GM19035 (cell line): ENCODE measurements at regions not wholly inside any gene's neighbourhood (a gene's known extent, or its start where the extent isn't known, plus 50 kb on each side); places are given as distances from the start of the nearest gene placed in this dataset.
"Not testable (repeated sequence)": the region's sequence is repeated elsewhere in the genome, so short reads cannot be mapped to it uniquely, and the experiment has no call there.

Source experiments
- ATAC-seq: cut with Tn5 transposase; IDR thresholded peaks from one replicate; pipeline ENCODE4 v1.9.1; 2021; ENCODE audit not compliant: unreplicated experiment

DNA sequence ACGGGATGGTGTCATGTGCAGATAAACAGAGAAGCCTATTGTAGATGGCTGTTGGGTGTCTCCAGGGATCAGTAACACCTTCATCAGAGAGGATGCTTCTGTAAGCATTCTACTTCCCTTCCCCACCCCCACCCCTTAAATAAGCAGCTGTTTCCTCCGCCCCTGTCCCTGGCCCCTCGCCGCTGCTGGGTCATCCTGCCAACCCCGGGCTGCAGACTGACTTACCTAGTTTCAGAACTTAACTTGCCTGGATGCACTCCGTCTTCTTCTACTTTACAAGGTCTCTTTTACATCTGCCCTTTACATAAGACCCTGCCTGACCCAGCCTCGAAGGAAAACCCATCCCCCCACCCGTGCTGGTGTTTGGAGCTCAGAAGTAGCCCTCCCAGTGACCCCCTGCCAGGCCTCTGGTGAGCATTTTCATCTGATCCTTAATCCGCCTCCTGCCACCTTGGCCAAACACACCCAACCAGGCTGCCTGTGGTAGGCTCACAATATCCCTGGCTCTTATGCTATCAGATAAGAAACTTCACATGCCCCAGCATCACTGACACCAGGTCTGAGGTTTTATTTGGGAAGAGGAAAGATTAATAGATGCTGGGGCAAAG lies 103.0 kb upstream of the HES1 start:
- no peak for ATAC-seq

DNA sequence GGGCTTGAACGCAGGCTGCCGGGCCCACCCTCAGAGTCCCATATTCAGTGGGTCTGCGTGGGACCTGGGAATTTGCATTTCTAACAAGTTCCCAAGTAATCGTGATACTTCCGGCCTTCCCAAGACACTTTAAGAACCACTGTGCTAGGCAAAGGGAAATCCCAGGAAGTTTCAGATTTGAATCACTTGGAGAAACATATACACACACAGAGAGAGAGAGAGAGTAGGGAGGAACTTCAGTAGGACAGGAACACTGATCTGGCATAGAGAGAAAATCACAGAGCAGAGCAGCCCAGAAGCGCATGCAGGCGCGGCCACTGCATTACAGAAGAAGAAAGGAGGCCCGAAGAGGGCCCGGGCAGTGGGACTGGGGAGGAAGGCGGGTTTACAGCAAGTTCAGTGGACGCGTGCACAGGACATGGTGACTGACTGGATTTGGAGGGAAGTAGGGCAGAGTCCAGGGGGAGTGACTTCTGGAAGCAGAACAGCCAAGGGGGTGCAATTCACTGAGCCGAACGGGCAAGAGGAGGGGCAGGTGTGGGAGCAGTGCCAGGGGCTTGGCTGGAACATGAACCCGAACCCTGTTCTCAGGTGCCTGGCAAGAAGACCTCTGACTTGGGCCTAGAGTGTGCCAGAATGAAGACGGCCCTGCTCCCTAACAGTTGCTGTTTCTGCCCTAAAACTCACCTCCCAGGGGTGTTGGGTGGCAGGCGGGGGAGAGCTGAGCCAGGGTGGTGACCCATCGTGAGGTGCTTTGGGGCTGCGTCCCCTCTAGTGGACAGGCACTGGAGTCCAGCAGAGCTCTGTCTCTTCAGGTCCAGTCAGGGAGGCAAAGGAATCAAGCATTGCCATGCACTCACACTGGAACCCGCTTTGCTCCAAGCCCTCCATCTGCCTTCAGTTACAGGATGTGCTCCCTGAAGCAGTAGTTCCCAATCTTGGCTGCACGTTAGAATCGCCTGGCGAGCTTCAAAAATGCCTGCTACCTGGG lies 101.3 kb upstream of the HES1 start:
- no peak for ATAC-seq

DNA sequence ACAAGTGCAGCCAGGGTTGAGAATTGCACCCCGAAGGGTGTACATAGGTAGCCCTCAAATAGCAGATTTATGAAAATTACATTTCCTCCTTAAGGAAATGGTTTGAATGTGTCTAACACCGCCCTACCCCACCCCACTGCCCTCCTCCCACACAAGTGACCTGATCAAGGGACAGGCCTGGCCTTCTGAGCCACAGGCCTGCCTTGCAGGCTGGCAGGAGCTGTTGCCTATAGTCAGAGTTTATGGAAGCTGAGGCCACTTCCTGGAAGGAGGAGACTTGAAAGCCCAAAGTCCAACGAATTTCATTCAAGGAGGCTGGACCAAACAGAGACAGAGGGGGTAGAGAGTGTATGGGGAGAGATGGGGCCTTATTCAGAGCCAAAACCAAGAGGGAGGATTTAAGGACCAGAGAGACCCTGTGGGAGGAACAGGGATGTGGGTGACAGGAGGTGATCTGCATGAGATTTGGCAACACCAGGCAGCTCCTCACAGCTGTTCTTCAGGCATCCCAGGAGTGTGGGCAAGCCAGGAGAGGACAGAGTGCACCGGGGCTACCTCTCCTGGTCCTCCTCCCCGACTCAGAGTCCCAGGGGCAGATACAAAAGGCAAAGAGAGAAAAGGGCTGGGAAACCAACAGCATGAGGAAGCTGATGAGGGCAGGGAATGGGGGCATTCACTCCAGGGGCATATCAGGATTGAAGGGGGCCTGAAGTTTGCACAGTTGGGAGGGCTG lies 100.4 kb upstream of the HES1 start:
- no peak for ATAC-seq

GRCh38 chr3:194036842-194037241 lies 99.1 kb upstream of the HES1 start:
- ATAC-seq: no peak

DNA sequence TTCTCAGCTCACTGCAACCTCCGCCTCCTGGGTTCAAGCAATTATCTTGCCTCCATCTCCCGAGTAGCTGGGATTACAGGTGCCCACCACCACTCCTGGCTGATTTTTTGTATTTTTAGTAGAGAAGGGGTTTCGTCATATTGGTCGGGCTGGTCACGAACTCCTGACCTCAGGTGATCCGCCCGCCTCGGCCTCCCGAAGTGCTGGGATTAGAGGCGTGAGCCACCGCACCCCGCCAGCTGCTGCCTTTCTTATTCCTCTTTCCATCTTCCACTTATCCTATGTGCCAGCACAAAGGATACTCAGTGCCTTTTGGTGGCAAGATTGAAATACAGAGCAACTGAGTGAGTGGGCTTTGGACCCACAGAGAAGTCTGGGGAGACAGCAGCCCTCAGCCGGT lies 97.6 kb upstream of the HES1 start:
- ATAC-seq: not testable (repeated sequence)

DNA sequence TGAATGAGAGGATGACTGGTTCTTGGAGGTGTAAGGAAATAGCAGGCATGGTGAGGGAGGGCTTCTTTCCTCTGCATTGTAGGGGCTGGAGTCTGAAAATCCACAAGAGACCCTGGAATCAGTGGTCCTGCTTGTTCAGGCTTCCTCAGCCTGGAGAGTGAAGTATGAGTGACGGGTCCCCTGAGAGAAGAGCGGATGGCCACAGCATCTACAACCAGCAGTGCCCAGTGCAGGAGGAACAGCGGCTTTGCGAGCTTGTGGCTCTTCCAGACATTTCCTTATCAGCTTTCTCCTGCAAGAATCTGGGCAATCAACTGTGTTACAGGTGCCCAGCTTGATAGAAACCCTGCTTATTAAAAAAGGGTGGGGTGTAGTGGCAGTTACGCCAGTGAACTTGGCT lies 97.0 kb upstream of the HES1 start:
- ATAC-seq: no peak

GRCh38 chr3:194040516-194041273 lies 95.3 kb upstream of the HES1 start:
- ATAC-seq: no peak

- ATAC-seq: no peak
Observed at GRCh38 chr3:194042927-194043326, 93.0 kb upstream of the HES1 start.

- no peak for ATAC-seq
Observed at GRCh38 chr3:194043516-194043915, 92.4 kb upstream of the HES1 start.

DNA sequence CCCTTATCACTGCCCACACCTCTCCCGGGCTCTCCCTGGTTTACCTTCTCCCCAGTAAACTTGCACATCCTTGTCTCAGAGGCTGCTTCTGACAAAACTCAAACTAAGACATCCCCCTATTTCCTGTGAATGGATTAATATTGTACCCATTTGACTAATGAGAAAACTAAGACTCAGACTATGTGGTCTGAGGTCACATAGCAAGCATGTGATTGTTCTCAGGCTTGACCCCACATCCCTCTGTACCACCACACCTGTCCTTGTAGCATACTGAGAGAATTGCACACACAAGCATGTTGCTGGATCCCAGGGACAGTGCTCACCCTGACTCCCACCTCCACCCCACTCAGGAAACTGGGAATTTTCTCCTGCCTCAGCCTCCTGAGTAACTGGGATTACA lies 90.7 kb upstream of the HES1 start:
- ATAC-seq: peak; percentile 82

GRCh38 chr3:194045919-194046318 lies 90.0 kb upstream of the HES1 start:
- ATAC-seq: no peak

- ATAC-seq: no peak
Observed at GRCh38 chr3:194046531-194046930, 89.4 kb upstream of the HES1 start.

DNA sequence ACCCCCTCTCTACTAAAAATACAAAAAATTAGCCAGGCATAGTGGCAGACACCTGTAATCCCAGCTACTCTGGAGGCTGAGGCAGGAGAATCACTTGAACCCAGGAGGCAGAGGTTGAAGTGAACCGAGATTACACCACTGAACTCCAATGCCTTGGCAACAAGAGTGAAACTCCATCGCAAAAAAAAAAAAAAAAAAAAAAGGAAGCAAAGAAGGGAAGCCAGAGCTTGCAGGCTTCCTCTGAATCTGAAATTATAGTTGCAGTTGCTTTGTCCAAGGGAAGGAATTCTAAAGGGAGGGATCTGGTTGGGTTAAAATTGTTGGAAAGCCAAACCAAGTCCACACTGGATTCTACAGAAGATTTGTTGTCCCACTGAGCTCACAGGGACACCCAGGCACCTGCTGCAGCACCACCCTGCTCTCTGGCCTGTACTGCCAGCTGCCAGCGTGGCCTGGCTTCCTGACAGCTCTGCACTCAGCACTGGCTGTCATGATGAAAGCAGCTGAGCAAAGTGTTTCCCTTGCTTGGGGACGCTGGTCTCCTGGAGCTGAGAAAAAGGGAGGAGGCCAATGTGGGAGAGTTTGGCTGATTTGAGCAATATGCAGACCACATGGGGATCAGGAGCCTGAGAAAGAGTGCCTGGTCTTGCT lies 88.8 kb upstream of the HES1 start:
- no peak for ATAC-seq

DNA sequence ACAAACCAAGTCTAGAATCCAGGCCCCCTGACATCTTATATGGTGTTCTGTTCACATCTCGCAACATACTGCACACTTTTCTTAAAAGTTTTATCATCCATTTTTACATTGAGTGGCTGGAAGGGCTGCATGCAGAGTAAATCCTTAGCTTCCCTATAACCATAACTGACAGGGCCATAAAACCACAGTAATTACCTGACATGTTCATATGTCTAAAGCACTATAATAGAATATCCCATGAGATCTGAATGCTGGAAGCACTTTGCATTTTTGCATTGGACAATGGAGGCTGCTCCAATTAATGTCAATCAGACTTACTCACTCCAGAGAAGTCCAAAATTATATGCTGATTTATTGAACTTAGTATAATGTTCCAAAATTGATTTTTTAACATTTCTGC lies 86.6 kb upstream of the HES1 start:
- ATAC-seq: no peak

- no peak for ATAC-seq
Observed at GRCh38 chr3:194050782-194051320, 85.1 kb upstream of the HES1 start.

- no peak for ATAC-seq
Observed at GRCh38 chr3:194051366-194052149, 84.4 kb upstream of the HES1 start.

DNA sequence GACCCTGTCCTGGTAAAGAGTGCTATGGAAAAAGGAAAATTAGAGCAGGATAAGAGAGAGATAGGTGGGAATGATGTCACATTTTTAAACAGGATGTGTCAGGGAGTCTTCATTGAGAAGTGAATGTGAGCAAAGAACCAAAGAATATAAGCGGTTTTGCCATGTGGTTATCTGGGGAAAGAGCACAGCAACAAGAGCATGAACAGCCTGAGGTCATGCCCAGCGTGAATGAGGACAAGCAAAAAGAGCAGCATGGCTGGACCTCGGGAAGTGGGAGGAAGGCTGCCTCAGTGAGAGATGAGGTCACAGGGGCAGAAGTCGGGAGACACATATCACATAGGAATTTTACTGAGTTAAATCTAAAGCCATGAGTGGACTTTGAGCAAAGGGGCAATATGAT lies 82.8 kb upstream of the HES1 start:
- no peak for ATAC-seq

- ATAC-seq: no peak
Observed at GRCh38 chr3:194054016-194054415, 81.9 kb upstream of the HES1 start.

DNA sequence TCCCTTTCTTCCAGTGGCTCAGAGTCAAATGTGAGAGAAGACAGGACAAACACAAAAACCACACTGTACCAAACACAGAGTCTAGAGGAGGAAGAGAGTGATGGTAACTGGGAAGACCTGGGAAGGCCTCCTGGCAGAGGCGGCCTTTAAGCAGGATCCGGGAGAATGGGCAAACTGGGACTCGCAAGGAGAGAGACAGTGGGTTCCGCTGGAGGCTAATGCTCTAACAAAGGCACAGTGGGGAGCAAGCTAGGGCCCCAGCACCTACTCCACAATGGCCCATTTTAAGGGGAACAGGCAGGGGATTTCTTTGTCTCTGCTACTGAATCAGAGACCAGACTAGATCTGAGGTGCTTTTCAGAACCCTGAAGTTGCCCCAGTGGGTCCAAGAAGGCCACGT lies 81.4 kb upstream of the HES1 start:
- no peak for ATAC-seq
